ENCODE measurements at regions not wholly inside any gene's neighbourhood (a gene's known extent, or its start where the extent isn't known, plus 50 kb on each side); places are given as distances from the start of the nearest gene placed in this dataset.
"Not testable (repeated sequence)": the region's sequence is repeated elsewhere in the genome, so short reads cannot be mapped to it uniquely, and the experiment has no call there.

DNA sequence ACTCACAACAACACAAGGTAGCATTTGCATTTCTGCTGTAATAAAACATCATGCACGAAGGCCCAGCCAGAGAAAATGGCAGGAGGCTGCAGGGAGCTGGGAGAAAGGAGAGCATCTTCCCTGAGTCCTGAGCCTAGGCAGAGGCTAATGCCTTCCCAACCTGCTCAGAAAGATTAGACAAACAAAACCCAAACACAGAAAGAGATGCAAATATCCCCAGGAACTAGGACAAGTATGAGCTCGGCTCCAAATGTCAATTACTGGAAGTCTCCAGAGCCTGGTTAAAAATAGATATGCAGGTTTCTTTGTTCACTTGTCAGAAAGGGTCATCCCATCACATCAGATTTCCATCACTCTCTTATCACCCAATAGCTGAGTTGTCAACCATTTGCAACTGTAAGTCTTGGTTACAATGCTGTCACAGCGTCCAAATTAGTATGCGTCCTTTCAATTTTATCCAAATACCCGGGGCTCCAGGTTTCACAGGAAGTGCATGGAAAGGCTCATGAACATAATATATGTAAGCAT lies 316.5 kb upstream of the CELF2 start:
- DNase-seq (ENCODE audit: low read depth in 2 of 2, low spot score in 1 of 2), result no peak

DNA sequence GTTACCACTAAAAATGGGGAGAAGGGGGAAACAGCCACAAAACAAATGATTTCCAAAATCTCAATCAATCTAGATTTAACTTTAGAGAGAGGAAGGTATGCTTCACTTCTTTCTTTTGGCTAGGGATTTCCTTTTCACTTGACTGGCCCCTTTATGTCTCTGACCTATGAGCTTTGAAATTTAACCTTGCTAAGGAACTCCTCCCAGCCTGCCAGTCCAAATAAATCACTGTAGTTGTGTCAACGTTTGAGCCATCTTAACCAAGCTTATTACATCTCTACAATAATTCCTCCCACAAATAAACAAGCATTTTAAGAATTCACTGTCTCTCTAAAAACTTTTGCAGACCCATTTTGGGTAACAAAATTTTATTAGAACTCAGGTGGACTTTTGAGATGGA lies 315.5 kb upstream of the CELF2 start:
- DNase-seq (ENCODE audit: low read depth in 2 of 2, low spot score in 1 of 2), result no peak

DNA sequence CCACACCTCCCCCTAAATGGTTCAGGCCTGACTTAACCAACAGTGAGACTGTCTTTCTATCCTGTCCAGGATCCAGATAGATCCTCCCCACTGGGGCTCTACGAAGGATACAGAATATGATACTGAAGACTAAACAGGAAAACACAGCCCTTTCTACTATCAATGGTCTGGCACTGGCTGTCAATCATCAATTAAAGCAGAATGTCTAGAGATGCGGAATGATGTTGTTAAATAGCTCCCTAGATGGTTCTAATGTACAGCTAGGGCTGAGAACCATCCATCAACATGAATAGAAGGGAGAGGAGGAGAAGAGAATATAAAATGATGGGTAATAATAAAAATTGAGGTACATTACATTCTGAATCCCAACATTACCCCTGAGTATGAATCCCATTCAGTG lies 314.3 kb upstream of the CELF2 start:
- DNase-seq (ENCODE audit: low read depth in 2 of 2, low spot score in 1 of 2), result no peak

DNA sequence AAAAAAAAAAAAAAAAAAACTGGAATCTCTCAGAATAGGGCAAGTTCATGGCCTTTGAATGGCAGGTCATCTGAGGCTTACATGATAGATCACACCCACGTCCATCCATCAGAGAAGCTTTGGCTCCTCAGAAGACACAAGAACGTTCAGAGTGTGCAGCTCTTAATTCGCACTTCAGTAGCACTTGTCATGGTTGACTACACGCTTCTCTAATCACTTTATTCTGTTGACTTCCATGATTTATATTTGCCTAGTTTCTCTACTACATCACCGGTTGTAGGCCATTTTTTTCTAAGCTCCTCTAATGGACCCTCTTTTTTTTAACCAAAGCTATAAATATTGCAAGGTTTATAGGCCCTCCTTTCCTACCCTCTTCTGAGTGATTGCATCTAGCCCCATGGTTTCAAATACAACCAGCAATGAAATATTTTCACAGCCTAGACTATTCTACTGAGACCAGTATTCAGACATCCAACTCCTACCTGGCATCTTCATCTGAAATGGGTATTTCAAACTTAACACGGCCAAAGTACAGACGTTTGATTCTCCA lies 305.4 kb upstream of the CELF2 start:
- DNase-seq (ENCODE audit: low read depth in 2 of 2, low spot score in 1 of 2), result no peak

DNA sequence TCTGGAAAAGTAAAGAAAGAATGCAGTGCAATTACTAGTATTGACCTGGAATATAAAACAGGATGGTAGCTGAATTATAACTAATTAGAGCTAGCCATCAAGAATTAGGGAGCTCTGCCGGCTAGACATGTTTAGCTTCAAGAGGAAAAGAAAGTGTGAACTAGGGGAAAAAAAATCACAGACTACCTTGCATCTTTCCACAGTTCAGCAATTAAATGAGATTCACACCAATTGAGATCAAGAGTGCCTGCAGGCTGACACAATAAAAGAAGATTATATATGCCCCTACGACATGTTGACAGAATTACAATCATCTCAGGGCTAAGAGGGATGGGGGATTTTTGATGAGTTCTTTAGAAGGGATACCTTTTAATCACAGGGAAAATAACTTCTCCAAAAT lies 303.3 kb upstream of the CELF2 start:
- DNase-seq (ENCODE audit: low read depth in 2 of 2, low spot score in 1 of 2), result no peak

DNA sequence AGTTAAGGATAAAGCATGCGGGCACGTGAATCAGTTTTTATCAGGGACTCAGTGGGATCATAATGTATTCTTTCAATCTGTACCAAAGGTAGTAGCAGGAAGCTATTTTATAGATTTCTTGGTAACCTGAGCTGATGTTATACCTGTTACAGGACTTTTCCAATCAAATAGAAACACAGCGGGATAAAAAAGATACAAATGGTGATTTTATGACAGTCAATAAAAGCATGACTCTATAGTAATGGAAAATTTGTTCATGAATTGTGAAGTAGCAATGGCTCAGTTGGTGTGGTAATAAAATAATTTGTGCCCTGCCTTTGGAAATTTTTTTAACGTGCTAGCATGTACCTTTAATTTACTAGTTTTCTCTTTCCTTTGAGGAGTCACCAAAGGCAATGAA lies 300.7 kb upstream of the CELF2 start:
- no peak for DNase-seq (ENCODE audit: low read depth in 2 of 2, low spot score in 1 of 2)

DNA sequence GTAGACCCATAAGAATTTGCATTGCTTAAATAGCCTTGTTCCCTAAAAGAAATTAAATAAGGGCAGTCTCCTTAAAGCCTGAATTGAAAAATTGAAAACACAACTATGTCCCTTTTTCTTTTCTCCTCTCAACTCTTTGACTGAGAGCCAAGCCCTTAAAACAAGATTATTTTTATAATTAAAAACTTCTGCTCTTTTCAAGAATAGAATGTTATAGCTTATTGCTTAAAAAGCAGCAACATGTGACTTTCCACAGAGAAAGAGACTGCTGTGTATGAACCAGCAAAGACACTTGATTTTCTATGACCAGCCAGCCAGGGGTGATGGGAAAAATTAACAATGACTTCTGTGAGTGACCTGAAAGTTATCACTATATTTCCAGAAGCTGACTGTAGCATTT lies 295.2 kb upstream of the CELF2 start:
- DNase-seq (ENCODE audit: low read depth in 2 of 2, low spot score in 1 of 2), result no peak

DNA sequence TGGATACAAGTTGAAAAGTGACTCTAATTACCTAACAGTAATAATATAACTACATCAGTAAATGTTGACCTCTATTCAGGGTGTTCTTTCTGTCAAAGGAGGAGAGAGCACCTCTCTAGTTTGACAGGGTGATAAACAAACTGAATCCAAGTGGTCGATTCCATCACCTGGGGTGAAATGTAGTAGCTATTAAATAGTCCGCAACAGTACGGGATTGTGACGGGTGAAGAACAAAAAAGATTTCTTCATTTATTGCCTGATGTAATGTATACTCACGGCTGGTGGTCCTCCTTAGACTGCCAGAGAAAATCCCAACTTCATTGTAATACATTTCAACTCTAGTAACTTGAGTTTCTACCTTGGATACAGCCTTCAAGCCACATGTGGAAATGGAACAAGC lies 292.5 kb upstream of the CELF2 start:
- no peak for DNase-seq (ENCODE audit: low read depth in 2 of 2, low spot score in 1 of 2)

DNA sequence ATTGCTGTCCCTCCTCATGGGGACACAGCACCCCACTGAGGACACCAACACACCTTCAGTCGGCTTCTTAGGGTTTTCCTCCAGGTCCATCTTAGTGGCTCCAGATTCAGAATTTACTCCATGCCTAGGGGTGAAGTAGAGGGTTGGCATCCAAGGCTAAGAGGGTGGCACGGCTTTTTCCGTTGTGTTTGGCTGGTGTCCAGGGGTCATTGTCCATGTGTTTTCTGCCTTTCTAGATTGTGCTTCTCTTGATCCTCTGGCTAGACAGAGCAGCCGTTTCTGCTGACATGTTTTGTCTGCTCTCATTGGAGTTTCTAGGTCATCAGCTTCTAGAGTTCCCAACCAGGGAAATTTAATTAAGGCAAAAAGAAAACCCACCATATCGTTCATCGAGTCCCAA lies 291.6 kb upstream of the CELF2 start:
- DNase-seq (ENCODE audit: low read depth in 2 of 2, low spot score in 1 of 2), result no peak

DNA sequence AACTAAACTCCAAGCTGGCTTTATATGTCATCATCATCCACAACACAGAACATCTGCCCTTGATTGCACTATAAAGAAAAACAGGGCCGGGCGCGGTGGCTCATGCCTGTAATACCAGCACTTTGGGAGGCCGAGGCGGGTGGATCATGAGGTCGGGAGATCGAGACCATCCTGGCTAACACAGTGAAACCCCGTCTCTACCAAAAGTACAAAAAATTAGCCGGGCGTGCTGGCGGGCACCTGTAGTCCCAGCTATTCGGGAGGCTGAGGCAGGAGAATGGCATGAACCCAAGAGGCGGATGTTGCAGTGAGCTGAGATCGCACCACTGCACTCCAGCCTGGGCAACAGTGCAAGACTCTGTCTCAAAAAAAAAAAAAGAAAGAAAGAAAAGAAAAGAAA lies 290.3 kb upstream of the CELF2 start:
- not testable (repeated sequence) for DNase-seq (ENCODE audit: low read depth in 2 of 2, low spot score in 1 of 2)

DNA sequence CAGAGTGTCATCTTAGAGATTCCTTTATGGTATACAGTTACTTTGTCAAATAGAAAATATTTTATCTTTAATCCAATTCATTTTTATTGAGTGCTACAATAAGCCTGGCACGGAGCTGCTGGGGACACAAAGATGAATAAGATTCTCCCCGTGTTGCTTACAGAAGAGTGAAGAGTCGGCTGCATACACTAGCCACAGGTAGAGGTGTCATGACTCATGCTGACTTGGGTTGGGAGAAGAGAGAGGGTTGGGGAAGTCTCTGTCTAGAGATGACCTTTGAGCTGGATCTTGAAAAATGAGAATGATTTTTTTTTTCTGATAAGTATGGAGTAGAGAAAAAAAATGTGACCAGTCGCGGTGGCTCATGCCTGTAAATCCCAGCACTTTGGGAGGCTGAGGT lies 289.9 kb upstream of the CELF2 start:
- no peak for DNase-seq (ENCODE audit: low read depth in 2 of 2, low spot score in 1 of 2)

DNA sequence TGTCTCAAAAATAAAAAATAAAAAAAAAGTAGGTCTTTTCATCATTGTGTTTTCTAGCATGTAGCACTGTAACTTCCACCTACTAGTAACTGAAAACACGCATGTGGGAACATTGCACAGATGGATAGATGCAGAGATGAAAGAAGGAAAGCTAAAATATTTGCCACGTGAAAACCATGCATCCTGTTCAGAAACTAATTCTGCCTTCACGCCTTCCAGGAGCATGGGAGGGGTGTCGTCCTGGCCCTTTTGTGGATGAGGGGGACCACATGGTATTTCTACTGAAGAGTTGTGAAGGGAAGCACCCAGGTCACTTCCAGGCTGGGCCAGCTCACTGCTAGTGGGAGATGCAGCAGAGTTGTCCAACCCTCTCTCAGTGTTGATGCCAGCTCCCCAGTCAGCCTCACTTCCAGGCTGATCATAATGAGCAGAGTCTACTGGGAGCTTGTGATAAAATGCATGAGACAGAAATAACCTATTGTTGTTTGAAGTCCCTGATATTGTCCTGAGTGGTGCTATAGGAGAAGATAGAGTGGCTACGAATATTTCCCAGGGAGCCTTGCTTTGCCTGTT lies 287.1 kb upstream of the CELF2 start:
- no peak for DNase-seq (ENCODE audit: low read depth in 2 of 2, low spot score in 1 of 2)

DNA sequence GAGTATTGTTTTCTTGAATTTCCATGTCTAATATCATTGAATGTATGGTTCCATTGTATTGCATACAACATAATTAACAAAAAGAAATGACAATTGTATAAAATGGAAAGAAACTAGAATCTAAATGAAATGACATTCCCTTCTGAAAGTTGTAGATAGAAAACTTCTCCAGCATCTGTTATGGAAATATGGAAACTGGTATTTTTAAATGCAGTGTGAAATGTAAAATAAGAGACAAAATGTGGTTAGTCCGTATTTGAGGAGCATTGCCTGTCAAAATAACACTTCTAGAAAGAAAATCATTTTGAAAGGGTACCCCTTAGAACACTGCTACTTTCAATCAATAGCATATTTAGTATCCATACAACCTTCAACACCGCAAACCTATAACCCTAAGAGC lies 286.3 kb upstream of the CELF2 start:
- DNase-seq (ENCODE audit: low read depth in 2 of 2, low spot score in 1 of 2), result no peak

DNA sequence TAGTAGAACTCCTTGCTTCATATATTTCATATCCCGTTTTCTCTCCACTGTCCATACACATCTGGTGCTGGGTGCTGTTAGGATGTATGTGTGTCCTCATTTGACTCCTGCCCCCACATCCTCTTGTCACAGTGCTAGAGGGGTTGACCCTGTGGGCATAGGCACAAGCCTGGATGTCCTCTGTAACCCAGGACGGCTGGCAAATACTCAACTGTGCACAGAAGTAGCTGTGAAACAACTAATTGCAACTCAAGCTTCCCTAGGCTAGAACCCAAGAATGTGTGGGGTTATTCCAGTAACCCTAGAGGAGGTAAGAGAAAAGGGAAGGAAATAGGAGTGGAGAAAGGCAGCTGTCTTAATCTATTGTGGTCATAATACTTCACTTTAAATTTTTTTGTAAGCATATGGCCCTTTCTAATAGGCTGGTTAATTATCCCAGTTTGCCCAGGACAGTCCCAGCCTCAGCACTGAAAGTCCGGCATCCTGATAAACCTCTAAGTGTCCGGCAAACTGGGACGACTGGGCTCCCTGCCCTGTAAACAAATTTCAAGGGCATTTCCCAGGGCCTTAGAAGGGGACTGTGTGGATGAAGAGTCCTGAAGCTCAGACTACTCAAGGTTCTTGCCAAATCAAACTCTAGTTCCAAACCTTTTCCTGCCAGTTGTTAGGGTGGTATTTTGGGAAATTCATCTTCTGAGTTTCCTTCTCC lies 283.2 kb upstream of the CELF2 start:
- DNase-seq (ENCODE audit: low read depth in 2 of 2, low spot score in 1 of 2), result no peak

DNA sequence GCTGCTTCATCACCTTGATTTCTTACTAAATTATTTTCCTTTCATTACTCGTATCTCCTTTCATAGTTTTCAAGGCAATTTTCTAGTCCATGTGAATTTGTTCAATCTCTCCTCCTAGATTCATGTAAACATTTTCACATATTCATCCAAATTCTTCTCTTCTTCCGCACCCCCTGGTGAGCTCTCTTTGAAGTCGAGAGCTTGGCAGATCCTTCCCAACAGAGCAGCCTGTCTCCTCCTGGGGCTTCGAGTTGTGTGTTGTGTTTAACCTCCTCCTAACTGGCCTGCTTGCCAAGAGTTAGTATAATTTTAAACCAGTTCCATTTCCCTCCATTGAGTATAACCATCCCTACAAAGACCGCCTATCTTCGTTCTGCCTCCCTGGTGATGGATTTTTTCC lies 272.4 kb upstream of the CELF2 start:
- no peak for DNase-seq (ENCODE audit: low read depth in 2 of 2, low spot score in 1 of 2)

DNA sequence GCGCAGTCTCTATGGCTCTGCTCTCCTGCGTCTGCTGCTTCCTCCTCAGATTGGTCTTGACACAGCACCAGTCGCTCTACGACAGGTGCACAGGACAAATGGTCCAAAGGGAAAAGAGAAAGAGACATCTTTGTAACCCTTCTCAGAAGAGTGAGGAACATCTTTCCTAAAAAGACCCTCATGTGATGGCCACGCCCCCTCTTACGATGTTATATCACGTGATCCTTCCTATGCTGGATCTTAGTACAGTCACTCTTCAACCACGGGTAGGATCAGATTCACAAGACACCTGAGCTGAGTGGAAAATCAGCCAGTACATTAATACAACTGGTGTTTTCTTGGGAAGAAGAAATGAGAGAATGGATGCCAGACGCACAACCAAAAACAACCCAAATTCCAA lies 262.2 kb upstream of the CELF2 start:
- DNase-seq (ENCODE audit: low read depth in 2 of 2, low spot score in 1 of 2), result no peak

DNA sequence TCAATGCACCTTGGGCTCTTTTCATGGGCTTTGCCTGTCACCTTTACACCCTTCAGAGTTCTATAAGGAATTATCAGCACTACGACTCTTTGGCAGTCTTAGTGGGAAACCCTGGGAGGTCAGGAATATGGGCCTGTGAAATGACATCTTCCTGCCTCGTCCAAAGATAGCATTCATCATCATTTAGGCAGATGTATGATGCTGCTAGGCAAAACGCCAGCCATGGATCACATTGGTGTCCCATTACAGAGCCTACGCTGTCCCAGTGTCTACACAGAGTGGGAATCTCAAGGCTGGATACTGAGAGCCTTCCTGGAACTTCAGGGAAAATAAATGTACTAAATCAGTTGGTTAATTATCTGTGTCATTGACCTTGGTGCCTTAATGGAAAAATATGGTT lies 259.4 kb upstream of the CELF2 start:
- no peak for DNase-seq (ENCODE audit: low read depth in 2 of 2, low spot score in 1 of 2)

DNA sequence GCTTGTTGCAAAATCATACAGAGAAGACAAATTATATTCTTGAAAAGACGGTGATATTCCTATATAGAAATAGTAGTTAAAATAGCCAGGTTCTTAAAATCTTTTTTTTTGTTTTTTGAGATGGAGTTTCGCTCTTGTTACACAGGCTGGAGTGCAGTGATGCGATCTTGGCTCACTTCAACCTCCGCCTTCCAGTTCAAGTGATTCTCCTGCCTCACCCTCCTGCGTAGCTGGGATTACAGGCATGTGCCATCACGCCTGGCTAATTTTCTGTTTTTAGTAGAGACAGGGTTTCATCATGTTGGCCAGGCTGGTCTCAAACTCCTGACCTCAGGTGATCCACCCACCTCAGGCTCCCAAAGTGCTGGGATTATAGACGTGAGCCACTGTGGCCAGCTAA lies 257.9 kb upstream of the CELF2 start:
- DNase-seq (ENCODE audit: low read depth in 2 of 2, low spot score in 1 of 2), result not testable (repeated sequence)

DNA sequence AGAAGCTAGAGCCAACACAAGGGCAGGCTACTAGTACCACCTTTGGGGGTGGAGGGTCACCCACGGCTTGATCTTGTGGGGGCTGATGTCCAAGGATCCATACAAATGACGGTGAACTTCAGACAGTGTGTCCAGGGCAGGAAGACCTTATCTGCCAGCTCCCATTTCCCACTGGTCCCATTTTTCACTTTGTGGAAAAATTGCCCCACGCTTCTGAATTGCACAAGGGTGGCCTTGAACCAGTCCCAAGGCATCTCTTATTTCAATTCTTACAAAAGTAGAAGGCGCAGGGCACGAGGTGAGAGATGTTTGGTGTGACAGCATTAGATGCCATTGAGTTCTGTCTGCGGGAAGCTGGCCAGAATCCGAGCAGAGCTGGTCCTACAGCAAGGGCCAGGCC lies 252.7 kb upstream of the CELF2 start:
- DNase-seq (ENCODE audit: low read depth in 2 of 2, low spot score in 1 of 2), result no peak

DNA sequence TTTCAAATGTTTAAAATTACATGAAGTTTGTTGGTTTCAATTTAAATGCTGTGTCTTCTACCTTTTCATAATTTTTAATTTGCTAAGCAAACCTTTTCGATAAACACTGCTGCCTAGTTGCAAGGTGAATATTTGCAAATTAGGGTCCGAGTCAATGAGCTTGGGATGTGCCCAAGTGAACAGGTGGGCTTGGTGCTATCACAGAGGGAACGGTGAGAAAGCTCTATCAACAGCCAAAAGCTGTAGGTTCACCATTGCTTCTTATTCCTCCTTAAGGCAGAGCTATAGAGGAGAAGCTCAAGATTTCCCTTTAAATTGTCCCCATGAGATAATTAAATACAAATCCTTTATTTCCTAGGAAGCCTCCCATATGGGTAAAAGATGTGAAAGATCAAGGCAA lies 245.3 kb upstream of the CELF2 start:
- no peak for DNase-seq (ENCODE audit: low read depth in 2 of 2, low spot score in 1 of 2)

DNA sequence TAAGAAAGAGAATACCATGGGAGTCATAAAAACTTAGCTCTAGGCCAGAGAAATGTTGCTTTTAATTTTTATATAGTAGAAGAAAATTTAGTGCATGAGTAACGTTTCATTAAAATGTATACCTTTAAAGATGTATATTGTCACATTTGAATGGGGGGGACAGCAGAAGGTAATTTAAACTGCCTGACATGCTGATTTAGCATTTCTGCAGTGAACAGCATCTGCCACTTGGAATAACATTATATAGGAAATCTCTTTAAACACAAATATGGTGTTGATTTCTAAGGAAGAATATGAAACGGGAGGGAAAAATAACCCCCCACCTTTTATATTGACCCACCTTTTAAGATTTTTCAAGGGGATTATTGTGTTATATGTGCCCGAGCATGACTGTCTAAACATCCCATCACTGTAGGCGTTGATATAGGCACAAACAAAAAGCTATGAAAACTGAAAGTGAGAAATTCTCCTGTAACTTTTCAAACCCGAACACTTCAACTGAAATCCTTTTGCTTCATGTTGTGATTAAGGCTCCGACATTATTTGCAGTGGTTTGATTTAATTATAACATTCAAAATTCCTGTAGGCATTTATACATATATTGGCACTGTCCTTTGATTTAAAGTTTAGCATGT lies 244.7 kb upstream of the CELF2 start:
- DNase-seq (ENCODE audit: low read depth in 2 of 2, low spot score in 1 of 2), result no peak

DNA sequence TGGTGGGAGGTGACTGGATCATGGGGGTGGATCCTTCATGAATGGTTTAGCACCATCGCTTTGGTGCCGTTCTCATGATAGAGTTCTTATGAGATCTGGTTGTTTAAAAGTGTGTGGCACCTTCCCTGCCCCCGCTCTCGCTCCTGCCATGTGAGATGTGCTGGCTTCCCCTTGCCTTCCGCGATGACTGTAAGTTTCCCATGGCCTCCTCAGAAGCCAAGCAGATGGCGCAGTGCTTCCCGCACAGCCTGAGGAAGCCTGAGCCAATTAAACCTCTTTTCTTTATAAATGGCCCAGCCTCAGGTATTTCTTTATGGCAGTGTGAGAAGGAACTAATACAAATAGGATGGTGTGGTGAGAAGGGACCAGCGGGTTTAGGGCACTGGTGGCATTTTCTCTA lies 243.3 kb upstream of the CELF2 start:
- DNase-seq (ENCODE audit: low read depth in 2 of 2, low spot score in 1 of 2), result no peak
